ENCODE measurements at regions not wholly inside any gene's neighbourhood (a gene's known extent, or its start where the extent isn't known, plus 50 kb on each side); places are given as distances from the start of the nearest gene placed in this dataset.
A peak's percentile ranks its signal among the peaks of the same experiment; 100 is the strongest.
"Not testable (repeated sequence)": the region's sequence is repeated elsewhere in the genome, so short reads cannot be mapped to it uniquely, and the experiment has no call there.

GRCh38 chr11:81203876-81204275 lies 1529.8 kb downstream of the FAM181B start:
- DNase-seq (ENCODE audit: low read depth, low spot score) = no peak

- DNase-seq (ENCODE audit: low read depth, low spot score) = peak; percentile 12
Observed at GRCh38 chr11:81197396-81197795, 1536.3 kb downstream of the FAM181B start.

- DNase-seq (ENCODE audit: low read depth, low spot score) = no peak
Observed at GRCh38 chr11:81192516-81192915, 1541.1 kb downstream of the FAM181B start.

- DNase-seq (ENCODE audit: low read depth, low spot score) = no peak
Observed at GRCh38 chr11:81190546-81190945, 1543.1 kb downstream of the FAM181B start.

GRCh38 chr11:81187033-81187432 lies 1546.6 kb downstream of the FAM181B start:
- DNase-seq (ENCODE audit: low read depth, low spot score) = not testable (repeated sequence)

- no peak for DNase-seq (ENCODE audit: low read depth, low spot score)
Observed at GRCh38 chr11:81174646-81175330, 1558.9 kb downstream of the FAM181B start.

GRCh38 chr11:81165164-81165563 lies 1568.5 kb downstream of the FAM181B start:
- DNase-seq (ENCODE audit: low read depth, low spot score) = no peak

- DNase-seq (ENCODE audit: low read depth, low spot score) = no peak
Observed at GRCh38 chr11:81159900-81160299, 1573.8 kb downstream of the FAM181B start.

- DNase-seq (ENCODE audit: low read depth, low spot score) = no peak
Observed at GRCh38 chr11:81135570-81135969, 1598.1 kb downstream of the FAM181B start.

GRCh38 chr11:81129618-81130017 lies 1604.0 kb downstream of the FAM181B start:
- DNase-seq (ENCODE audit: low read depth, low spot score) = no peak

GRCh38 chr11:81112718-81113117 lies 1620.9 kb downstream of the FAM181B start:
- DNase-seq (ENCODE audit: low read depth, low spot score) = no peak

- no peak for DNase-seq (ENCODE audit: low read depth, low spot score)
Observed at GRCh38 chr11:81104051-81104450, 1629.6 kb downstream of the FAM181B start.

GRCh38 chr11:81098471-81098870 lies 1635.2 kb downstream of the FAM181B start:
- no peak for DNase-seq (ENCODE audit: low read depth, low spot score)

- no peak for DNase-seq (ENCODE audit: low read depth, low spot score)
Observed at GRCh38 chr11:81092522-81092921, 1641.1 kb downstream of the FAM181B start.

- DNase-seq (ENCODE audit: low read depth, low spot score) = no peak
Observed at GRCh38 chr11:81089242-81089641, 1644.4 kb downstream of the FAM181B start.

GRCh38 chr11:81080476-81080875 lies 1639.6 kb upstream of the TENM4 start:
- DNase-seq (ENCODE audit: low read depth, low spot score) = no peak

- no peak for DNase-seq (ENCODE audit: low read depth, low spot score)
Observed at GRCh38 chr11:81072273-81072672, 1631.4 kb upstream of the TENM4 start.

- DNase-seq (ENCODE audit: low read depth, low spot score) = no peak
Observed at GRCh38 chr11:81071606-81072005, 1630.8 kb upstream of the TENM4 start.

GRCh38 chr11:81070948-81071347 lies 1630.1 kb upstream of the TENM4 start:
- DNase-seq (ENCODE audit: low read depth, low spot score) = no peak

- DNase-seq (ENCODE audit: low read depth, low spot score) = no peak
Observed at GRCh38 chr11:81059356-81059755, 1618.5 kb upstream of the TENM4 start.

- DNase-seq (ENCODE audit: low read depth, low spot score) = no peak
Observed at GRCh38 chr11:81052344-81053158, 1611.7 kb upstream of the TENM4 start.

GRCh38 chr11:81039916-81040524 lies 1599.2 kb upstream of the TENM4 start:
- no peak for DNase-seq (ENCODE audit: low read depth, low spot score)
